ENCODE measurements at regions not wholly inside any gene's neighbourhood (a gene's known extent, or its start where the extent isn't known, plus 50 kb on each side); places are given as distances from the start of the nearest gene placed in this dataset.

DNA sequence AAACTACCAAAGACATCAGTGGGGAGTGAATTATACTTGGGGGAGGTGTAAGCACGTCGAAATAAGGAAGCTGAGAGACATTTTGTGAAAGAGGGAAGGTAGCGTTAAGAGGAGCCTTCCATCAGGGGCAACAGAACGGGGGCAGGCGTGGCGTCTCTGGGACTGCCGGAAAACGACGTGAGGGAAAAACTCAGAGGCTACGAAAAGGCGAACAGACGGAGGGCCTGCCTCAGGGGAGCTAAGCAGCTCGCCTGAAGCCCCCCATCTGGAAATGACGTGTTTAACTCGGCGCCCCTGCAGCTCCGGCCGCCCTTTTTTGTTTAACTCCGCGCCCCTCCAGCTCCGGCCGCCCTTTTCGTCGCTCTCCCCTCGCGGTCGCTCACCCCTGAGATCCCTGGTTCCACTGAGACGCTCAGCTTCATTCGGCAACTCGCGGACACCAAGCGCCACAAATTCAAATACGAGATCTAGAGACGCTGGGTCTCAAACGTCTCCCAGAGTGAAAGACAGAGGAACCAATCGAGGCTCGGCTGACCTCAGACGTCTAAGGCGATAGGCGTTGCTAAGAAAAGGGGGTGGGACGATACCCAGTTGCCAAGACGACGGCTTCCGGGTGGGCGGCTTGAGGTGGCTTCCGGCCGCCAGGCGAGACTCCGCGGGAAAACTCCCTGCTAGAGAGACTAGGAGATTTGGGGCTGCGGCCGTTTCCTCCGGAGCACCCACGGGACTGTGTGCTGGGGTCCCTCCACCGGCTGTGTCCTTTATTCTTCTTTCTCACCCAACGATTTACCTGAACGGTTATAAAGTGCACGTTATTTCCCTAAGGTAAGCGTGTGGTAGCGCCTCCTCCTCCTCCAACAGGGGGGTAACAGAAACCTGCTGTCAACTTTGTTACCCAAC is 383.2 kb downstream of the ZFHX3 start (continued):
- TF ChIP-seq TBP (optimal IDR thresholded peaks at IDR 0.05; ENCODE audit: low read depth, low read length) = peak; percentile 62
- TF ChIP-seq SMARCA5 (IDR thresholded peaks at IDR 0.05) = no peak
- TF ChIP-seq CBX3 (IDR thresholded peaks at IDR 0.05; ENCODE audit: borderline replicate concordance in 1 of 2, low read length in 2 of 2) = no peak
- TF ChIP-seq NFIX (CRISPR knock-in tag; IDR thresholded peaks at IDR 0.05; ENCODE audit: low read depth) = no peak
- TF ChIP-seq SUPT5H (IDR thresholded peaks at IDR 0.05) = peak; percentile 88
- no peak for TF ChIP-seq ZNF224 (CRISPR knock-in tag; IDR thresholded peaks at IDR 0.05)
- no peak for TF ChIP-seq ZNF133 (CRISPR knock-in tag; IDR thresholded peaks at IDR 0.05)
- TF ChIP-seq CREB1 (IDR thresholded peaks at IDR 0.05) = peak; percentile 74; the same call in 1 of the 2 replicates
- TF ChIP-seq CREB1 (CRISPR knock-in tag; IDR thresholded peaks at IDR 0.05) = peak; percentile 74
- TF ChIP-seq MED1 (CRISPR knock-in tag; IDR thresholded peaks at IDR 0.05; ENCODE audit: borderline replicate concordance) = no peak
- no peak for TF ChIP-seq ZNF785 (CRISPR knock-in tag; IDR thresholded peaks at IDR 0.05)
- no peak for TF ChIP-seq DLX4 (CRISPR knock-in tag; IDR thresholded peaks at IDR 0.05)
- TF ChIP-seq COPS2 (conservative IDR thresholded peaks at IDR 0.05) = no peak
- no peak for TF ChIP-seq PTBP1 (IDR thresholded peaks at IDR 0.05; ENCODE audit: low read depth, low read length)
- no peak for TF ChIP-seq ZNF830 (CRISPR knock-in tag; IDR thresholded peaks at IDR 0.05)
- no peak for TF ChIP-seq ZNF146 (CRISPR knock-in tag; IDR thresholded peaks at IDR 0.05; ENCODE audit: unreplicated experiment)
- no peak for TF ChIP-seq CBFA2T3 (IDR thresholded peaks at IDR 0.05)
- TF ChIP-seq SIX5 (IDR thresholded peaks at IDR 0.05; ENCODE audit: borderline replicate concordance in 1 of 2, insufficient read depth in 1 of 2, low read depth in 1 of 2, low read length in 2 of 2) = no peak
- no peak for TF ChIP-seq ZNF217 (CRISPR knock-in tag; IDR thresholded peaks at IDR 0.05)
- no peak for TF ChIP-seq FIP1L1 (IDR thresholded peaks at IDR 0.05; ENCODE audit: low read depth, low read length, poor library complexity, severe bottlenecking)
- no peak for TF ChIP-seq HOMEZ (CRISPR knock-in tag; IDR thresholded peaks at IDR 0.05)
- no peak for TF ChIP-seq MTA2 (IDR thresholded peaks at IDR 0.05; ENCODE audit: low read depth)
- TF ChIP-seq, protein P1, sequence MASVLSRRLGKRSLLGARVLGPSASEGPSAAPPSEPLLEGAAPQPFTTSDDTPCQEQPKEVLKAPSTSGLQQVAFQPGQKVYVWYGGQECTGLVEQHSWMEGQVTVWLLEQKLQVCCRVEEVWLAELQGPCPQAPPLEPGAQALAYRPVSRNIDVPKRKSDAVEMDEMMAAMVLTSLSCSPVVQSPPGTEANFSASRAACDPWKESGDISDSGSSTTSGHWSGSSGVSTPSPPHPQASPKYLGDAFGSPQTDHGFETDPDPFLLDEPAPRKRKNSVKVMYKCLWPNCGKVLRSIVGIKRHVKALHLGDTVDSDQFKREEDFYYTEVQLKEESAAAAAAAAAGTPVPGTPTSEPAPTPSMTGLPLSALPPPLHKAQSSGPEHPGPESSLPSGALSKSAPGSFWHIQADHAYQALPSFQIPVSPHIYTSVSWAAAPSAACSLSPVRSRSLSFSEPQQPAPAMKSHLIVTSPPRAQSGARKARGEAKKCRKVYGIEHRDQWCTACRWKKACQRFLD (CRISPR knock-in tag; IDR thresholded peaks at IDR 0.05) = no peak; the same call in 1 of the 2 replicates
- no peak for TF ChIP-seq RUNX1 (IDR thresholded peaks at IDR 0.05; ENCODE audit: low read depth)
- no peak for TF ChIP-seq SP1 (CRISPR knock-in tag; IDR thresholded peaks at IDR 0.05)

Measured in K562 (cell line).